LNCAP (cell line): ENCODE measurements at regions not wholly inside any gene's neighbourhood (a gene's known extent, or its start where the extent isn't known, plus 50 kb on each side); places are given as distances from the start of the nearest gene placed in this dataset.

Experiments used
- CTCF ChIP-seq: fragments of 450-650 bp; IDR thresholded peaks from 2 replicates; pipeline ENCODE4 v1.5.1; 2017; ENCODE audit warnings: mild to moderate bottlenecking

GRCh38 chr12:105831372-105831771 is 307.4 kb downstream of the NUAK1 start:
- TF ChIP-seq CTCF: no peak

GRCh38 chr12:105832021-105832420 is 306.7 kb downstream of the NUAK1 start:
- TF ChIP-seq CTCF: no peak

GRCh38 chr12:105832806-105833205 is 305.9 kb downstream of the NUAK1 start:
- no peak for TF ChIP-seq CTCF

GRCh38 chr12:105834496-105834895 is 304.3 kb downstream of the NUAK1 start:
- TF ChIP-seq CTCF: no peak

GRCh38 chr12:105835580-105836241 is 303.0 kb downstream of the NUAK1 start:
- TF ChIP-seq CTCF: no peak

- TF ChIP-seq CTCF: no peak
Measured at GRCh38 chr12:105836242-105836622, 302.5 kb downstream of the NUAK1 start.

- no peak for TF ChIP-seq CTCF
Measured at GRCh38 chr12:105839629-105840127, 299.1 kb downstream of the NUAK1 start.

GRCh38 chr12:105840384-105840783 is 298.4 kb downstream of the NUAK1 start:
- TF ChIP-seq CTCF: no peak
